Thyroid gland (tissue), 4 donors: ENCODE measurements at regions not wholly inside any gene's neighbourhood (a gene's known extent, or its start where the extent isn't known, plus 50 kb on each side); places are given as distances from the start of the nearest gene placed in this dataset.

Experiments used
- POLR2A ChIP-seq, 2 donors: fragments of 450-650 bp; IDR thresholded peaks; one replicate each; pipeline ENCODE4 v1.6.1; 2017; ENCODE audit warnings: antibody characterized with exemption in 2 of 2, mild to moderate bottlenecking in 2 of 2, moderate library complexity in 1 of 2
- TF ChIP-seq, protein P1 (sequence below), 6 experiments: fragments of 200-600 bp in 3 of 6; fragments of 450-650 bp in 3 of 6; sonication (generic) in 3 of 6; IDR thresholded peaks; one replicate each; pipeline ENCODE4 v1.5.1; 2016 to 2019; ENCODE audit warnings: antibody characterized with exemption in 6 of 6, mild to moderate bottlenecking in 2 of 6, inconsistent platforms in 1 of 6, moderate library complexity in 1 of 6

DNA sequence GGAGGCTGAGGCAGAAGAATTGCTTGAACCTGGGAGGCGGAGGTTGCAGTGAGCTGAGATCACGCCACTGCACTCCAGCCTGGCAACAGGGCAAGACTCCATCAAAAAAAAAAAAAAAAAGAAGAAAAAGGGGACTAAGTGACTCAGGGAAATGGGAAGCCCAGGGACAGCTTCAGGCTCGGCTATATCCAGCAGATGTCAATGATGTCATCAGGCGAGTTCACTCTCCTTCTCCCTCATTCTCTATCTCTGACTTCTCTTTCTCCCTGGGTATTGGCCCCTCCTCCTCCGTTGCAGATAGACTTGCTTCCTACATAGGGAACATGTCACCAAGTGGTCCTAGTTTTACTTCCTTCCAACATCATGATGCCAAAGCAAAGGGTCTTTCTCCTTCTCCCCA is 316.8 kb downstream of the TFAP2C start:
- no peak for TF ChIP-seq POLR2A (IDR thresholded peaks at IDR 0.05)
- TF ChIP-seq, protein P1, sequence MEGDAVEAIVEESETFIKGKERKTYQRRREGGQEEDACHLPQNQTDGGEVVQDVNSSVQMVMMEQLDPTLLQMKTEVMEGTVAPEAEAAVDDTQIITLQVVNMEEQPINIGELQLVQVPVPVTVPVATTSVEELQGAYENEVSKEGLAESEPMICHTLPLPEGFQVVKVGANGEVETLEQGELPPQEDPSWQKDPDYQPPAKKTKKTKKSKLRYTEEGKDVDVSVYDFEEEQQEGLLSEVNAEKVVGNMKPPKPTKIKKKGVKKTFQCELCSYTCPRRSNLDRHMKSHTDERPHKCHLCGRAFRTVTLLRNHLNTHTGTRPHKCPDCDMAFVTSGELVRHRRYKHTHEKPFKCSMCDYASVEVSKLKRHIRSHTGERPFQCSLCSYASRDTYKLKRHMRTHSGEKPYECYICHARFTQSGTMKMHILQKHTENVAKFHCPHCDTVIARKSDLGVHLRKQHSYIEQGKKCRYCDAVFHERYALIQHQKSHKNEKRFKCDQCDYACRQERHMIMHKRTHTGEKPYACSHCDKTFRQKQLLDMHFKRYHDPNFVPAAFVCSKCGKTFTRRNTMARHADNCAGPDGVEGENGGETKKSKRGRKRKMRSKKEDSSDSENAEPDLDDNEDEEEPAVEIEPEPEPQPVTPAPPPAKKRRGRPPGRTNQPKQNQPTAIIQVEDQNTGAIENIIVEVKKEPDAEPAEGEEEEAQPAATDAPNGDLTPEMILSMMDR (IDR thresholded peaks at IDR 0.05) = no peak
